ENCODE measurements at regions not wholly inside any gene's neighbourhood (a gene's known extent, or its start where the extent isn't known, plus 50 kb on each side); places are given as distances from the start of the nearest gene placed in this dataset.

GRCh38 chr16:51383909-51384308, 232.8 kb upstream of the SALL1 start:
- DNase-seq (ENCODE audit: extremely low spot score): no peak
- POLR2A ChIA-PET: no interaction called here
- no peak for TF ChIP-seq CTCF (IDR thresholded peaks at IDR 0.05; ENCODE audit: control extremely low read depth, extremely low read depth, low read depth, missing control alignments)
- CTCF ChIA-PET: interaction anchor here (0.9 kb wide), 1 partner anchor 22 kb away, joined by 3 read pairs; no protein-coding TSS in a partner anchor

GRCh38 chr16:51382940-51383339, 231.9 kb upstream of the SALL1 start:
- CTCF ChIA-PET: no interaction called here
- no peak for DNase-seq (ENCODE audit: extremely low spot score)
- POLR2A ChIA-PET: no interaction called here
- no peak for TF ChIP-seq CTCF (IDR thresholded peaks at IDR 0.05; ENCODE audit: control extremely low read depth, extremely low read depth, low read depth, missing control alignments)

GRCh38 chr16:51382211-51382610, 231.1 kb upstream of the SALL1 start:
- no peak for DNase-seq (ENCODE audit: extremely low spot score)
- POLR2A ChIA-PET: no interaction called here
- CTCF ChIA-PET: no interaction called here
- TF ChIP-seq CTCF (IDR thresholded peaks at IDR 0.05; ENCODE audit: control extremely low read depth, extremely low read depth, low read depth, missing control alignments): no peak

GRCh38 chr16:51376080-51376479, 225.0 kb upstream of the SALL1 start:
- DNase-seq (ENCODE audit: extremely low spot score): no peak
- ChIA-PET CTCF (no interaction called here), POLR2A (no interaction called here)
- no peak for TF ChIP-seq CTCF (IDR thresholded peaks at IDR 0.05; ENCODE audit: control extremely low read depth, extremely low read depth, low read depth, missing control alignments)

- ChIA-PET CTCF (no interaction called here), POLR2A (no interaction called here)
- DNase-seq (ENCODE audit: extremely low spot score): no peak
- TF ChIP-seq CTCF (IDR thresholded peaks at IDR 0.05; ENCODE audit: control extremely low read depth, extremely low read depth, low read depth, missing control alignments): no peak
These were observed 223.7 kb upstream of the SALL1 start for GRCh38 chr16:51374790-51375189.

- no peak for DNase-seq (ENCODE audit: extremely low spot score)
- ChIA-PET CTCF (no interaction called here), POLR2A (no interaction called here)
- TF ChIP-seq CTCF (IDR thresholded peaks at IDR 0.05; ENCODE audit: control extremely low read depth, extremely low read depth, low read depth, missing control alignments): no peak
These were observed 223.3 kb upstream of the SALL1 start for GRCh38 chr16:51374346-51374745.

DNA sequence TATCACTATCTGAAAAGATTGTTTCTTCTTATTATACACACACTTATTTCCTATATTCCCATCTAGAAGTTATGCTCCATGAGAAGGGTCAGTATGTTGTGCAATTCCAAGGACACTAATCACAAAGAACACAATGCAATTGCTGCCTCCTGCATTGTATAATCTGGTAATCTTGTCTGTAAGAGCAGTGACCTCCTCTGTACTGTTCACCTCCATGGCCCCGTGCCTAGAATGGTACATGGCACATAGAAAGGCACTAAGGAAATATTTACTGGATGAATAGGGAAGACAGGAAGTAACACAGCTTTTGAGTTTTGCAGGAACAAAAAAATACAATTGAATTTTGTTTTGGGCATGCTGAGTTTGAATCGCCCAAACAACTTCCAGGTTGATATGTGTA, 214.6 kb upstream of the SALL1 start:
- POLR2A ChIA-PET: no interaction called here
- DNase-seq (ENCODE audit: extremely low spot score): no peak
- CTCF ChIA-PET: no interaction called here
- no peak for TF ChIP-seq CTCF (IDR thresholded peaks at IDR 0.05; ENCODE audit: control extremely low read depth, extremely low read depth, low read depth, missing control alignments)

Data from GM10248 (cell line).